ENCODE measurements at regions not wholly inside any gene's neighbourhood (a gene's known extent, or its start where the extent isn't known, plus 50 kb on each side); places are given as distances from the start of the nearest gene placed in this dataset.

GRCh38 chr4:89574176-89574575 is 262.8 kb downstream of the SNCA start:
- no peak for ATAC-seq (ENCODE audit: low FRiP score)
- TF ChIP-seq CTCF (IDR thresholded peaks at IDR 0.05) = no peak
- DNase-seq (ENCODE audit: low spot score) = no peak

- no peak for ATAC-seq (ENCODE audit: low FRiP score)
- TF ChIP-seq CTCF (IDR thresholded peaks at IDR 0.05) = no peak
These were observed 263.3 kb downstream of the SNCA start for GRCh38 chr4:89573656-89574055.

GRCh38 chr4:89572224-89572858 is 264.6 kb downstream of the SNCA start:
- ATAC-seq (ENCODE audit: low FRiP score) (no peak), DNase-seq (ENCODE audit: low spot score) (no peak)
- no peak for TF ChIP-seq CTCF (IDR thresholded peaks at IDR 0.05)

More at GRCh38 chr4:89573656-89574055, 263.3 kb downstream of the SNCA start:
- DNase-seq (ENCODE audit: low spot score) = no peak

GRCh38 chr4:89570931-89571330 is 263.3 kb upstream of the GPRIN3 start:
- ATAC-seq (ENCODE audit: low FRiP score) = no peak
- no peak for DNase-seq (ENCODE audit: low spot score)
- no peak for TF ChIP-seq CTCF (IDR thresholded peaks at IDR 0.05)

- no peak for TF ChIP-seq CTCF (IDR thresholded peaks at IDR 0.05)
- DNase-seq (ENCODE audit: low spot score) = no peak
- no peak for ATAC-seq (ENCODE audit: low FRiP score)
These were observed 260.3 kb upstream of the GPRIN3 start for GRCh38 chr4:89567936-89568335.

GRCh38 chr4:89563431-89563830 is 255.8 kb upstream of the GPRIN3 start:
- ATAC-seq (ENCODE audit: low FRiP score) (no peak), DNase-seq (ENCODE audit: low spot score) (no peak)
- no peak for TF ChIP-seq CTCF (IDR thresholded peaks at IDR 0.05)

- no peak for DNase-seq (ENCODE audit: low spot score)
- no peak for ATAC-seq (ENCODE audit: low FRiP score)
- TF ChIP-seq CTCF (IDR thresholded peaks at IDR 0.05) = no peak
These were observed 255.1 kb upstream of the GPRIN3 start for GRCh38 chr4:89562746-89563145.
